SK-N-SH treated with all-trans-retinoic acid at 6 μM for 48 hours (cell line): ENCODE measurements at regions not wholly inside any gene's neighbourhood (a gene's known extent, or its start where the extent isn't known, plus 50 kb on each side); places are given as distances from the start of the nearest gene placed in this dataset.
"Not testable (repeated sequence)": the region's sequence is repeated elsewhere in the genome, so short reads cannot be mapped to it uniquely, and the experiment has no call there.

Source experiments
- ATAC-seq: fragments of 200-7000 bp; cut with Tn5 transposase; 3 replicates; pipeline ENCODE4 v1.9.1; 2020; ENCODE audit warnings: mild to moderate bottlenecking, moderate library complexity
- ARNTL ChIP-seq: fragments of 450-650 bp; formaldehyde crosslinking; IDR thresholded peaks from 2 replicates; pipeline ENCODE4 v1.5.0; 2020; ENCODE audit warnings: low read depth, mild to moderate bottlenecking, moderate library complexity, borderline replicate concordance
- BACH2 ChIP-seq: fragments of 250-450 bp; sonication (Bioruptor Pico); IDR thresholded peaks from 2 replicates; pipeline ENCODE4 v1.9.0; 2021; ENCODE audit warnings: mild to moderate bottlenecking, borderline replicate concordance
- CSDC2 ChIP-seq: fragments of 250-450 bp; sonication (Bioruptor Pico); IDR thresholded peaks from 2 replicates; pipeline ENCODE4 v1.5.0; 2020; ENCODE audit warnings: mild to moderate bottlenecking, moderate library complexity
- ESRRG ChIP-seq: fragments of 250-450 bp; sonication (Bioruptor Pico); IDR thresholded peaks from 2 replicates; pipeline ENCODE4 v1.6.1; 2021; ENCODE audit warnings: mild to moderate bottlenecking
- GLIS3 ChIP-seq: fragments of 250-450 bp; sonication (Bioruptor Pico); IDR thresholded peaks from 2 replicates; pipeline ENCODE4 v1.5.0; 2020; ENCODE audit warnings: mild to moderate bottlenecking, moderate library complexity
- ISL1 ChIP-seq: fragments of 250-450 bp; sonication (Bioruptor Pico); IDR thresholded peaks from 2 replicates; pipeline ENCODE4 v2.1.2; 2022; ENCODE audit warnings: mild to moderate bottlenecking, moderate library complexity
- OSR1 ChIP-seq: fragments of 250-450 bp; sonication (Bioruptor Pico); IDR thresholded peaks from 2 replicates; pipeline ENCODE4 v1.8.0; 2022; ENCODE audit warnings: moderate library complexity, mild to moderate bottlenecking, inconsistent platforms
- PPARA ChIP-seq: fragments of 250-450 bp; sonication (Bioruptor Pico); IDR thresholded peaks from 2 replicates; pipeline ENCODE4 v1.5.0; 2020; ENCODE audit warnings: mild to moderate bottlenecking, borderline replicate concordance
- RARB ChIP-seq: fragments of 250-450 bp; sonication (Bioruptor Pico); IDR thresholded peaks from 2 replicates; pipeline ENCODE4 v1.8.0; 2021; ENCODE audit warnings: mild to moderate bottlenecking, moderate library complexity
- SNAI2 ChIP-seq: fragments of 250-450 bp; sonication (Bioruptor Pico); IDR thresholded peaks from 2 replicates; pipeline ENCODE4 v1.5.0; 2020; ENCODE audit warnings: mild to moderate bottlenecking, moderate library complexity
- TCF4 ChIP-seq: fragments of 250-450 bp; sonication (Bioruptor Pico); IDR thresholded peaks from 2 replicates; pipeline ENCODE4 v1.8.0; 2021; ENCODE audit warnings: mild to moderate bottlenecking, moderate library complexity, borderline replicate concordance
- TOX ChIP-seq: fragments of 250-450 bp; sonication (Bioruptor Pico); IDR thresholded peaks from 2 replicates; pipeline ENCODE4 v1.8.0; 2021; ENCODE audit warnings: mild to moderate bottlenecking, moderate library complexity, borderline replicate concordance
- ZC3H10 ChIP-seq: fragments of 250-450 bp; sonication (Bioruptor Pico); IDR thresholded peaks from 2 replicates; pipeline ENCODE4 v1.5.1; 2021; ENCODE audit warnings: mild to moderate bottlenecking, moderate library complexity
- ZFP3 ChIP-seq: fragments of 250-450 bp; sonication (Bioruptor Pico); IDR thresholded peaks from 2 replicates; pipeline ENCODE4 v1.5.0; 2020; ENCODE audit warnings: mild to moderate bottlenecking, moderate library complexity
- ZNF565 ChIP-seq: fragments of 450-650 bp; formaldehyde crosslinking; conservative IDR thresholded peaks from 2 replicates; pipeline ENCODE4 v1.5.0; 2020; ENCODE audit warnings: low read depth, mild to moderate bottlenecking, moderate library complexity
- ZNF8 ChIP-seq: fragments of 450-650 bp; formaldehyde crosslinking; IDR thresholded peaks from 2 replicates; pipeline ENCODE4 v1.5.0; 2020; ENCODE audit warnings: mild to moderate bottlenecking, moderate library complexity
- TF ChIP-seq, protein P1 (sequence below): fragments of 250-450 bp; sonication (Bioruptor Pico); IDR thresholded peaks from 2 replicates; pipeline ENCODE4 v1.5.1; 2020; ENCODE audit warnings: low read depth, mild to moderate bottlenecking, moderate library complexity
- TF ChIP-seq, protein P2 (sequence below): fragments of 250-450 bp; sonication (Bioruptor Pico); IDR thresholded peaks from 2 replicates; pipeline ENCODE4 v1.5.1; 2021; ENCODE audit warnings: mild to moderate bottlenecking, moderate library complexity
- TF ChIP-seq, protein P3 (sequence below): fragments of 250-450 bp; sonication (Bioruptor Pico); IDR thresholded peaks from 2 replicates; pipeline ENCODE4 v1.8.0; 2021; ENCODE audit warnings: low read depth, mild to moderate bottlenecking, moderate library complexity, borderline replicate concordance
- TF ChIP-seq, protein P4 (sequence below): fragments of 250-450 bp; sonication (Bioruptor Pico); IDR thresholded peaks from 2 replicates; pipeline ENCODE4 v1.5.0; 2020; ENCODE audit warnings: mild to moderate bottlenecking, moderate library complexity

DNA sequence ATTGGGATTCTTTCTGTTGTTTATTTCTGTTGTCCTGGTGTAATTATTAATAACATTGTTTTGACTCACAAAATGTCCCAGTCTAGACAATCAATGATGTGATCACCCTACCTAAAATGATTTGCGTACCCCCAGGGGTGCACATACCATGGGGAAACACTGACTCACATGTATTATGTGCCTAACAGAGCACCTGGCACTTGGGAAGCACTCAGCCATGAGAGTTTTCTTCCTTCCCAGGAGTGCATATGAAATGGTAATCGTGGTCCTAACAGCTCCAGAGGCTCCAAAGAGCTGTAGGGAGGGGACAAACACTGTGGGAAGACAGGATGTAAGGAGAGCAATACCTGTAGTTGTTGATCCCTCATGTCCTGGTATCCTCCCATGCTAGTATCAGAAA, 187.8 kb upstream of the ERBB4 start (continued):
- TF ChIP-seq ZFP3 (CRISPR knock-in tag), result no peak
- no peak for TF ChIP-seq ISL1 (CRISPR knock-in tag)
- TF ChIP-seq, protein P1, sequence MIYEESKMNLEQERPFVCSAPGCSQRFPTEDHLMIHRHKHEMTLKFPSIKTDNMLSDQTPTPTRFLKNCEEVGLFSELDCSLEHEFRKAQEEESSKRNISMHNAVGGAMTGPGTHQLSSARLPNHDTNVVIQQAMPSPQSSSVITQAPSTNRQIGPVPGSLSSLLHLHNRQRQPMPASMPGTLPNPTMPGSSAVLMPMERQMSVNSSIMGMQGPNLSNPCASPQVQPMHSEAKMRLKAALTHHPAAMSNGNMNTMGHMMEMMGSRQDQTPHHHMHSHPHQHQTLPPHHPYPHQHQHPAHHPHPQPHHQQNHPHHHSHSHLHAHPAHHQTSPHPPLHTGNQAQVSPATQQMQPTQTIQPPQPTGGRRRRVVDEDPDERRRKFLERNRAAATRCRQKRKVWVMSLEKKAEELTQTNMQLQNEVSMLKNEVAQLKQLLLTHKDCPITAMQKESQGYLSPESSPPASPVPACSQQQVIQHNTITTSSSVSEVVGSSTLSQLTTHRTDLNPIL (CRISPR knock-in tag), result no peak
- TF ChIP-seq, protein P2, sequence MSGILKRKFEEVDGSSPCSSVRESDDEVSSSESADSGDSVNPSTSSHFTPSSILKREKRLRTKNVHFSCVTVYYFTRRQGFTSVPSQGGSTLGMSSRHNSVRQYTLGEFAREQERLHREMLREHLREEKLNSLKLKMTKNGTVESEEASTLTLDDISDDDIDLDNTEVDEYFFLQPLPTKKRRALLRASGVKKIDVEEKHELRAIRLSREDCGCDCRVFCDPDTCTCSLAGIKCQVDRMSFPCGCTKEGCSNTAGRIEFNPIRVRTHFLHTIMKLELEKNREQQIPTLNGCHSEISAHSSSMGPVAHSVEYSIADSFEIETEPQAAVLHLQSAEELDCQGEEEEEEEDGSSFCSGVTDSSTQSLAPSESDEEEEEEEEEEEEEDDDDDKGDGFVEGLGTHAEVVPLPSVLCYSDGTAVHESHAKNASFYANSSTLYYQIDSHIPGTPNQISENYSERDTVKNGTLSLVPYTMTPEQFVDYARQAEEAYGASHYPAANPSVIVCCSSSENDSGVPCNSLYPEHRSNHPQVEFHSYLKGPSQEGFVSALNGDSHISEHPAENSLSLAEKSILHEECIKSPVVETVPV, result no peak
- TF ChIP-seq OSR1 (CRISPR knock-in tag), result no peak
- TF ChIP-seq SNAI2, result no peak
- no peak for TF ChIP-seq PPARA (CRISPR knock-in tag)

DNA sequence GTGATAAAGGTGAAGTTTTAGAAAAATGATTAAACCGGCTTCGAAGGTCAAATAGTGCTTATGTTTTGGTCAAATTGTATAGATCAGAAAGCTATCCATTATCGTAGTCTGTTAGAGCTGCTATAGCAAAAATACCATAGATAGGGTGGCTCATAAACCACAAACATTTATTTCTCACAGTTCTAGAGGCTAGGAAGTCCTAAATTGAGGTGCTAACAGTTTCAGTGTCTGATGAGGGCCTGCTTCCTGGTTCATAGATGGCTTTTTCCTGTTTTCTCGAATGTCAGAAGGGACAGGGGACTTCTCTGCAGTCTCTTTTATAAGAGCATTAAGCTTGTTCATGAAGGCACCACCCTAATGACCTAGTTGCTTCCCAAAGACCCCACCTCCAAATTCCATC, 186.6 kb upstream of the ERBB4 start:
- no peak for TF ChIP-seq ISL1 (CRISPR knock-in tag)
- no peak for ATAC-seq

DNA sequence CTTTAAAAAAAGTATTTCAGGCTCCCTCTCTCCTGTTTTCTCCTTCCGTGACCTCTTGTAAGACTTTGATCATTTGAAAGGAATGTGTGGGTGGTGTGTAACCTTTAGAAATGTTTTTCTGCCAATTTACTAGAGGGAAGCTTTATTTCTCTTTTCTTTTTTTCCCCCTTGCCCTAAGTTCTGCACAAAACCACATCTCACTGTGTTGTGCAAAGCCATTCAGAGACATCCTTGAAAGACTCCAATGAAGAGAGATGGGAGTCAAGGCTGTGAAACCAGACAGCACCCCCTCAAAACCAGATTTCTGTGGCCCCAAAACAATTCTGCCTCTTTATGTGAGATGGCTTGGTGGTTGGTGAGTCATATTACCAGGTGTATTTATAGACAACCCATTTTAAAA, 184.6 kb upstream of the ERBB4 start:
- no peak for TF ChIP-seq ISL1 (CRISPR knock-in tag)
- TF ChIP-seq ZNF565 (CRISPR knock-in tag), result no peak
- ATAC-seq, result no peak

DNA sequence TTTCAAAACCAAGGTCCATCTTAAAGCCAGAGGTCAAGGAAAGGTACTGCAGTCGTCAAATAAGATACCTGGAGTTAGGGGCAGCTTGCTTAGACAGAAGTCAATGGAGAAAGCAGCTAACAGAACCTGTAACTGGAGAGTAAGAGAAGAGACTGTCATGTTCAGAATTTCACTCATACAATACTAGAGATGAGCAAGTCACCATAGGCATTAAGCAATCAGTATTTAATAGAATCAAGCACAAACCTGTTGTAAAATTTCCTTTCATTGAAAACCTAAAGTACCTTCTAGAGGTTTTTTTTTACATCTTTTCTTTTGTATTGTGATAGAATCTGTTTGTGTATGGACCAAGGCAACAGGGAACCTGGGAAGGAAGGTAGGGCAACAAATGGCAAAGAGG, 183.4 kb upstream of the ERBB4 start:
- ATAC-seq, result no peak

DNA sequence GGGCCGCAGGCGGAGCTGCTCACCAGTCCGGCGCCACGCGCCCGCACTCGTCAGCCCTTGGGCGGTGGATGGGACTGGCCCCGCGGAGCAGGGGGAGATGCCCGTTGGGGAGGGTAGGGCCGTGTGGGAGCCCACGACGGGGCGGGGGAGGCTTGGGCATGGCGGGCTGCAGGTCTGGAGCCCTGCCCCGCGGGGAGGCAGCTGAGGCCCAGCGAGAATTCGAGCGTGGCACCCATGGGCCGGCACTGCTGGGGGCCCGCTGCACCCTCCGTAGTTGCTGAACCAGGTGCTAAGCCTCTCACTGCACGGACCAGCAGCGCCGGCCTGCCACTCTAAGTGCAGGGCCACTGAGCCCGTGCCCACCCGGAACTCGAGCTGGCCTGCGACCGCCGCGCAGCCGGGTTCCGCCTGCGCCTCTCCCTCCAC, 182.4 kb upstream of the ERBB4 start:
- no peak for ATAC-seq
- TF ChIP-seq ZC3H10 (CRISPR knock-in tag) (no peak), TCF4 (CRISPR knock-in tag) (no peak), BACH2 (CRISPR knock-in tag) (no peak), ISL1 (CRISPR knock-in tag) (no peak), RARB (no peak), CSDC2 (CRISPR knock-in tag) (no peak), ARNTL (CRISPR knock-in tag) (no peak), ESRRG (CRISPR knock-in tag) (no peak), PPARA (CRISPR knock-in tag) (no peak)
- TF ChIP-seq, protein P2, result no peak
- TF ChIP-seq, protein P3, sequence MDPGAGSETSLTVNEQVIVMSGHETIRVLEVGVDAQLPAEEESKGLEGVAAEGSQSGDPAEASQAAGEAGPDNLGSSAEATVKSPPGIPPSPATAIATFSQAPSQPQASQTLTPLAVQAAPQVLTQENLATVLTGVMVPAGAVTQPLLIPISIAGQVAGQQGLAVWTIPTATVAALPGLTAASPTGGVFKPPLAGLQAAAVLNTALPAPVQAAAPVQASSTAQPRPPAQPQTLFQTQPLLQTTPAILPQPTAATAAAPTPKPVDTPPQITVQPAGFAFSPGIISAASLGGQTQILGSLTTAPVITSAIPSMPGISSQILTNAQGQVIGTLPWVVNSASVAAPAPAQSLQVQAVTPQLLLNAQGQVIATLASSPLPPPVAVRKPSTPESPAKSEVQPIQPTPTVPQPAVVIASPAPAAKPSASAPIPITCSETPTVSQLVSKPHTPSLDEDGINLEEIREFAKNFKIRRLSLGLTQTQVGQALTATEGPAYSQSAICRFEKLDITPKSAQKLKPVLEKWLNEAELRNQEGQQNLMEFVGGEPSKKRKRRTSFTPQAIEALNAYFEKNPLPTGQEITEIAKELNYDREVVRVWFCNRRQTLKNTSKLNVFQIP (CRISPR knock-in tag), result no peak

More for the DNA sequence above, 183.4 kb upstream of the ERBB4 start:
- no peak for TF ChIP-seq ISL1 (CRISPR knock-in tag)
- TF ChIP-seq SNAI2, result no peak
- TF ChIP-seq, protein P2, result no peak
- no peak for TF ChIP-seq TOX (CRISPR knock-in tag)
- no peak for TF ChIP-seq PPARA (CRISPR knock-in tag)
- no peak for TF ChIP-seq GLIS3
- TF ChIP-seq ZFP3 (CRISPR knock-in tag), result no peak
- no peak for TF ChIP-seq ESRRG (CRISPR knock-in tag)
- no peak for TF ChIP-seq CSDC2 (CRISPR knock-in tag)
- TF ChIP-seq ZNF8 (CRISPR knock-in tag), result no peak
- TF ChIP-seq, protein P4, sequence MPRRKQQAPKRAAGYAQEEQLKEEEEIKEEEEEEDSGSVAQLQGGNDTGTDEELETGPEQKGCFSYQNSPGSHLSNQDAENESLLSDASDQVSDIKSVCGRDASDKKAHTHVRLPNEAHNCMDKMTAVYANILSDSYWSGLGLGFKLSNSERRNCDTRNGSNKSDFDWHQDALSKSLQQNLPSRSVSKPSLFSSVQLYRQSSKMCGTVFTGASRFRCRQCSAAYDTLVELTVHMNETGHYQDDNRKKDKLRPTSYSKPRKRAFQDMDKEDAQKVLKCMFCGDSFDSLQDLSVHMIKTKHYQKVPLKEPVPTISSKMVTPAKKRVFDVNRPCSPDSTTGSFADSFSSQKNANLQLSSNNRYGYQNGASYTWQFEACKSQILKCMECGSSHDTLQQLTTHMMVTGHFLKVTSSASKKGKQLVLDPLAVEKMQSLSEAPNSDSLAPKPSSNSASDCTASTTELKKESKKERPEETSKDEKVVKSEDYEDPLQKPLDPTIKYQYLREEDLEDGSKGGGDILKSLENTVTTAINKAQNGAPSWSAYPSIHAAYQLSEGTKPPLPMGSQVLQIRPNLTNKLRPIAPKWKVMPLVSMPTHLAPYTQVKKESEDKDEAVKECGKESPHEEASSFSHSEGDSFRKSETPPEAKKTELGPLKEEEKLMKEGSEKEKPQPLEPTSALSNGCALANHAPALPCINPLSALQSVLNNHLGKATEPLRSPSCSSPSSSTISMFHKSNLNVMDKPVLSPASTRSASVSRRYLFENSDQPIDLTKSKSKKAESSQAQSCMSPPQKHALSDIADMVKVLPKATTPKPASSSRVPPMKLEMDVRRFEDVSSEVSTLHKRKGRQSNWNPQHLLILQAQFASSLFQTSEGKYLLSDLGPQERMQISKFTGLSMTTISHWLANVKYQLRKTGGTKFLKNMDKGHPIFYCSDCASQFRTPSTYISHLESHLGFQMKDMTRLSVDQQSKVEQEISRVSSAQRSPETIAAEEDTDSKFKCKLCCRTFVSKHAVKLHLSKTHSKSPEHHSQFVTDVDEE (CRISPR knock-in tag), result no peak
- TF ChIP-seq, all 23 proteins: peak for 0

DNA sequence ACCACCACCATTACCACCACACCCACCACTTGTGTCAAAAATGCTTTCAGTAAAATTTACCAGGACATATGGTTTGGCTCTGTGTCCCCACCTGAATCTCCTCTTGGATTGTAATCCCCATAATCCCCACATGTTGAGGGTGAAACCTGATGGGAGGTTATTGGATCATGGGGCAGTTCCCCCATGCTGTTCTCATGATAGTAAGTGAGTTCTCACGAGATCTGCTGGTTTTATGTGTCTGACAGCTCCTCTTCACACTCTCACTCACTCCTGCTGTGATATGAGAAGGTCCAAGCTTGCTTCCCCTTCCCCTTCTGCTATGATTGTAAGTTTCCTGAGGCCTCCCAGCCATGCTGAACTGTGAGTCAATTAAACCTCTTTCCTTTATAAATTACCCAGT, 176.8 kb upstream of the ERBB4 start:
- ATAC-seq, result not testable (repeated sequence)
